Fibroblast of skin of scalp (primary cell): ENCODE measurements at regions not wholly inside any gene's neighbourhood (a gene's known extent, or its start where the extent isn't known, plus 50 kb on each side); places are given as distances from the start of the nearest gene placed in this dataset.
"Not testable (repeated sequence)": the region's sequence is repeated elsewhere in the genome, so short reads cannot be mapped to it uniquely, and the experiment has no call there.

Source experiments
- DNase-seq: peaks from one replicate; pipeline ENCODE4 v3.0.0-alpha.2; 2013

DNA sequence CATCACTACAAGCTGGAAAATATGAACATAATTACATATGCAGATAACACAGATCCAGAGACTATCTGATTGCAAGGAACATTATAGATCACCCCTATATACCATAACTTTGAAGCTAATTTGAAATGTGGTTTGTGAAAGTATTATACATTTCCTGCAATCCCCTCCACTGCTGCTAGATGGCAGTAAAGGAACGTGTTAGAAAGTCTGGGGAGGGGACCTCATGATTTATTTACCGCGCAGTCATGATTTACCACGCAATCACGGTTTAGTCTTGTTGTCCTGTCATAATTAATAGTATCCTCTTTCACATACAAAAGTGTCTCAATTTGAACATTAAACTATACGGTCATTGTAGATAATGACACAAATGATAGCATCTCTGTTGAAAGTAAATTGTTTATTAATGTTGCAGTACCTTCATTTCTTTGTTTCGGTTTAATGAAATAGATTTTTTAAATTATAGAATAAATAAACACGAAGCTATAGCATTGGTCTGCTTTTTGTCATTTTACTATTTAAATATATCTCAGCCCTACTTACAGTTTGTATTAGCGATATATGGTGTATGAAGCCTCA, 145.3 kb upstream of the PRSS1 start:
- peak; percentile 62 for DNase-seq

DNA sequence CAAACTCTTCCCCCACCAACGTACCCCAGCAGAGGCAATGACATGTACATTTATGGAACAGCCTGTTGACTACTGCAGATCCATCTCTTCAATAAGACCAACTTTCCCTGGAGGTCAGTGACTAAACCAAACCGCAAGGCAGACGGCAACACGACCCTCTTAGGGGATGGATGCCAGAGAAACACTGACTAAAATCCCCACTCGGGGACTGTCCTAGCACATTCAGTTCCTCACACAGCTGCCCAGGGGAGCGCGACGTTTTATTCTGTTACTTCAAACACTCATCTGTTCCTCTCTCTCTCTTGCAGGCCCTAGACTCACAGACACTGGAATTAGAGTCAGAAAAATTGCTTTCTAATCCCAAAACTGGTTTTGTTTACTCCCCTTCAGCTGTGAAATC, 146.5 kb upstream of the PRSS1 start:
- DNase-seq, result no peak

GRCh38 chr7:142602183-142602582, 147.1 kb upstream of the PRSS1 start:
- DNase-seq, result peak; percentile 27

- DNase-seq, result no peak
These were observed 151.0 kb upstream of the PRSS1 start for GRCh38 chr7:142598297-142598696.

GRCh38 chr7:142597547-142597946, 151.7 kb upstream of the PRSS1 start:
- no peak for DNase-seq

DNA sequence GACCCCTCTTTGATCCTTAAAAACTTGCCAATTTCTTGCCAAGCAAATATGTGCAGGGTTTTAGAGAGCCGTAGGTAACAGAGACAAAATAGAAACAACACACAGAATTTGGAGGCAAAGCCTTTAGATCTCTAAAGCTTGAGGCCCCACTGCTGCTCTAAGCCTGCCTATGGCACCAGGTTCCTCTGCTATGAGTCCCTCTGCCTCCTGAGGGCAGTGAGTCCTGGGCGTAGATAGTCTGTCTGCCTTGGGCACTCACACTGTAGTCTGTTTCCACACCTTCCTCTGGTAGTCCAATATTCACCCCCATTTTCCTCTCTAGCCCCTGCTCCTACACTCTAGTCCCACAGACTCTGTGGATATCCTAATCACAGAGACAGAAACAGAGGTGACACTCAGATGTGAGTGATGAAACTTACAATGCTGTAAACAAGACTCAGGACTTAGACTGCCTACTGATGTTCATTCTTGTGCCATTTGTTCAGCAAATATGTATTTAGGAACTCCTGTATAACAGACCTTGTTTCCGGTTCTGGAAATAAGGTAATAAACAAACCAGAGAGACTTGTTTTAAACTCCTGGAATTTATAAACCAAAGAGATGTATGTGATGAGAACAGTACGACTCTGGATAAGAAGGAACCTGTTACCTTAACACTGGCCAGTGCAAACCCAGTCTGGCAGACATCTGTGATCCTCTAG, 153.3 kb upstream of the PRSS1 start:
- DNase-seq, result no peak

- DNase-seq, result no peak
These were observed 155.2 kb upstream of the PRSS1 start for GRCh38 chr7:142594078-142594477.

GRCh38 chr7:142593106-142593505, 156.2 kb upstream of the PRSS1 start:
- no peak for DNase-seq

GRCh38 chr7:142592664-142593063, 156.6 kb upstream of the PRSS1 start:
- no peak for DNase-seq

DNA sequence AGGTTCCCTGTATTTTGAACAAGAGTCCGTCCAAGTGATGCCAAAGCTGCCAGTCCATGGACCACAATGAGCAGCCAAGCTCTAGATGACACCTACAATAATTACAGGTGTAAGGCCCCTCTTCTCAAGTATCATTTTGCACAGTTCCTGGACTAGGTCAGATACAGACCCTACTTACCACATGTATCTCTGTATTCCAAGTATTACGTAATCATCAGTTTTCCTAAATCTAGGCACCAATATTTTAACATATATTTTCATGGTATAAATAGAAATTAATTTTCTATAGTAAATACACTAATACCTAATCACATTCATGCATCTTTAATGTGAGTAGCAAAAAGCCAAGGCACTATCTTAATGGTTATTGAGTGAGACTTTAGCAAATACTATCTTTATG, 157.0 kb upstream of the PRSS1 start:
- no peak for DNase-seq

DNA sequence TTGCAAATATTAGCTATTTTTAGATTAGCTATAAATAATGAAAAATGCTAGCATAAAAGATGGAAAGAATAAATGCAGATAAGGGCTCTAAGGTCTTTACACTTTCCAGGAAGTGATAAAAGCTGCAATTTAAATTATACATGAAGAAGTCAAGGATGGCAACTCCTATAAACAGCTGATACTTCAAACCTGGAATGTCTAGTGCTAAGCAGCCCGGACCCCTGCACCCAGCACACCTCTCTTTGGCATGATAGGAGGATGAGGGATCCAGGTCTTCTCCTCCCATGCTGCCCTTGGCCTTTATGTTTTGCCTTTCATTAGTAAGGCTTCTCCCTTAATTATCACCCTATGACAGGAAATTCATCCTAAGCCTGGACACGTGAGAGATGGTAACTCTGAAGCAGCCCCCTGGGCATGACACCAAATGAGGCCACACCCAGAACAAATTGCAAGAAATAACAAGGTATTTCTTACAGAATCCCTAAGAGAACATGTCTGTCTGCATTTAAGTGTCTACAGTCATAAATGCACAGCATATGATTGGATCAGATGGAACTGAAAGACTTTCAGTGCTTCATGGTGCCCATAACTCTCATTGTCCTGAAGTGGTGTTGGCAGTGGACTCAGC, 158.3 kb upstream of the PRSS1 start:
- no peak for DNase-seq

DNA sequence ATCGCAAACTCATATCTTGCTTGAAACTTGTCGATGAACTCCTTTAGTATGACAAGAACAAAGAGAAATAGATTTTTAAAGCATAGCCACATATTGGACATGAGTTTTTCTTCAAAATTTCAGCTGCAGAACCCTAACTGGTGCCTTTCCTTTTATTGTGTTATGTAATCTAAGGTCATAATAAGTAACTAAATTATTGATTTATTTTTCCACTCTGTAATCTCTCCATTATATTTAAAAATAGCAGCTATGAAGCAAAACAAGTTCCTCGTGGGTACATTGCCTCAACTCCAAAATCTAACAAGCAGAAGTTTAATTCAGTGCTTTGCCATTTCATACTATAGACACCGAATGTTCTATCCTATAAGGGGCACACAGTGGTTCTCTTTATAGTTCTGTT, 159.2 kb upstream of the PRSS1 start:
- no peak for DNase-seq

DNA sequence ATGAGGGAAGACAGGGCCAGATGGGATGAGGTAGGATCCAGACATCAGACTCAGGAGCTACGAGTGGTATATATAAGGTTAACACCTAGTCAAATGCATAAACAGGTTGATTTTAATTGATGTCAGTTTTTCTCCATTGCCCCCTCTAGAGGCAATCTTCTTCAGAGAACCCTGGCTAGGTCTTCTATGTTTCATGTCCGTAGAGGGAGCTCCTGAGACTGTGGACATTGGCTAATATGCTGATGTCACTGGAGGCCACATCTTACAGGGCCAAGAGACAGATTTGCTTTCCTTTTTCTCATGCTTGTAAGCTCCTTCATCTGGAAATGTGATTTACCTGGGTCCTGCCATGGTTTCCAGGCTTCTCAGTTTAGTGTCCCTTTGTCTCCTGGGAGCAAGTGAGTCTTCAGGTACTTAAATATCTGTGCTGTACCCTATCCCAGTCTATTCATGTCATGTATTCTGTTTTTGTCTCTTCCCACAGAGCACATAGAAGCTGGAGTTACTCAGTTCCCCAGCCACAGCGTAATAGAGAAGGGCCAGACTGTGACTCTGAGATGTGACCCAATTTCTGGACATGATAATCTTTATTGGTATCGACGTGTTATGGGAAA, 161.6 kb upstream of the PRSS1 start:
- DNase-seq, result peak; percentile 81

DNA sequence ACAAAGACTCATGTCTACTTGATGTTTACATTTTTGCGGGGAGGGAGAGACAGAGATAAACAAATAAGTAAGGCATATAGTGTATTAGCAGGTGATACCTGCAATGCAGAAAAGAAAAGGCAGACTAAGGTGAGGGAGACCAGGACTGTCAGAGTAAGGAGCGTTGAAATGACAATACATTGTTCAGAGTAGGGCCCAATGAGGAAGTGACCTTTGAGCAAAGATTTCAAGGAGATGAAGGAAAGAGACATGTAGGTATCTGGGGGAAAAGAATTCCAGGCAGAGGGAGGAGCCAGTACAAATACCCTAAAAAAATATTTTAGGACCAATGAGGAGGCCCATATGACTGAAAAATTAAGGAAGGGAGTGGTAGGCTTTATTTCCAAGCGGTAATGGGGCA, 162.7 kb upstream of the PRSS1 start:
- no peak for DNase-seq

- DNase-seq, result peak; percentile 41
These were observed 163.8 kb upstream of the PRSS1 start for GRCh38 chr7:142585425-142585824.

DNA sequence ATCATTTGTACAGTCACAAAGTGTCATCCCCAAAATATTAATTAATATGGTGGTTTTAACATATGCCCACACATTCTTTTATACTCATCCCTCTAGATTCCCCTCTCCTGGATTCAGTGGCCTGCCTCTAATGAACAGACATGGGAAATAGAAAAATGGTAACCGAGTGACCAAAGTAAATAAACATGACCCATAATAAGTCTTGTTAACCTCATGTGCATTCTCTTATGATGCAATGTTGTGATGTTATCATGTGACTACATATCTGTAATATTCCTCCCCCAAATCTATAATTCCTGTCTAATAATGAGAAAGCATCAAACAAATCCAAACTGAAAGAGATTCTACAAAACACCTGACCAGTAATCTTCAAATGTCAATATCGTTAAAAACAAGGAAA, 164.5 kb upstream of the PRSS1 start:
- DNase-seq, result no peak

- peak; percentile 76 for DNase-seq
These were observed 165.8 kb upstream of the PRSS1 start for GRCh38 chr7:142583446-142583845.

- DNase-seq, result no peak
These were observed 166.9 kb upstream of the PRSS1 start for GRCh38 chr7:142582351-142582750.

- DNase-seq, result peak; percentile 24
These were observed 167.9 kb upstream of the PRSS1 start for GRCh38 chr7:142581341-142581740.

- DNase-seq, result no peak
These were observed 169.3 kb upstream of the PRSS1 start for GRCh38 chr7:142579946-142580345.

DNA sequence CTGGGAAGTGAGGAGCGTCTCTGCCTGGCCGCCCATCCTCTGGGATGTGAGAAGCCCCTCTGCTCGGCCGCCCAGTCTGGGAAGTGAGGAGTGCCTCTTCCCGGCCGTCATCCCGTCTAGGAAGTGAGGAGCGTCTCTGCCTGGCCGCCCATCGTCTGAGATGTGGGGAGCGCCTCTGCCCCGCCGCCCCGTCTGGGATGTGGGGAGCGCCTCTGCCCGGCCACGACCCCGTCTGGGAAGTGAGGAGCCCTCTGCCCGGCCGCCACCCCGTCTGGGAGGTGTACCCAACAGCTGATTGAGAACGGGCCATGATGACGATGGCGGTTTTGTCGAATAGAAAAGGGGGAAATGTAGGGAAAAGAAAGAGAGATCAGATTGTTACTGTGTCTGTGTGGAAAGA, 173.9 kb upstream of the PRSS1 start:
- DNase-seq, result not testable (repeated sequence)

GRCh38 chr7:142571581-142571980, 177.7 kb upstream of the PRSS1 start:
- DNase-seq, result no peak

- DNase-seq, result no peak
These were observed 179.4 kb upstream of the PRSS1 start for GRCh38 chr7:142569851-142570250.
